ENCODE measurements at regions not wholly inside any gene's neighbourhood (a gene's known extent, or its start where the extent isn't known, plus 50 kb on each side); places are given as distances from the start of the nearest gene placed in this dataset.

GRCh38 chr3:147649475-147649874 lies 240.3 kb downstream of the ZIC1 start:
- Mint-ChIP-seq H3K9me3 (ENCODE audit: unreplicated experiment) (no peaks in the 10 kb centered on the region), H3K27ac (ENCODE audit: low read depth, unreplicated experiment) (no peak overlapping the region), H3K4me3 (ENCODE audit: unreplicated experiment) (no peak overlapping the region), H3K36me3 (ENCODE audit: insufficient read depth, unreplicated experiment) (no peaks in the 10 kb centered on the region), H3K4me1 (ENCODE audit: insufficient read depth, unreplicated experiment) (no peaks in the 10 kb centered on the region), H3K27me3 (ENCODE audit: insufficient read depth, unreplicated experiment) (peaks cover 13% of the 10 kb centered on the region)
- ChIA-PET CTCF (interaction anchor here (0.6 kb wide), 2 partner anchors 17 to 1053 kb away, joined by 3 read pairs; no protein-coding TSS in a partner anchor), POLR2A (no interaction called here)
- TF ChIP-seq CTCF (IDR thresholded peaks at IDR 0.05; ENCODE audit: unreplicated experiment) = no peak
- no TSS peak for BruUV-seq (replicated peaks)
- DNase-seq (ENCODE audit: unreplicated experiment) = no peak
- intact Hi-C loops (cut with micrococcal nuclease) = no loop called here

GRCh38 chr3:147651107-147651778 lies 242.1 kb downstream of the ZIC1 start:
- no peak for DNase-seq (ENCODE audit: unreplicated experiment)
- Mint-ChIP-seq H3K36me3 (ENCODE audit: insufficient read depth, unreplicated experiment) (no peaks in the 10 kb centered on the region), H3K27ac (ENCODE audit: low read depth, unreplicated experiment) (no peak overlapping the region), H3K4me1 (ENCODE audit: insufficient read depth, unreplicated experiment) (no peaks in the 10 kb centered on the region), H3K4me3 (ENCODE audit: unreplicated experiment) (no peak overlapping the region), H3K27me3 (ENCODE audit: insufficient read depth, unreplicated experiment) (peaks cover 5% of the 10 kb centered on the region), H3K9me3 (ENCODE audit: unreplicated experiment) (no peaks in the 10 kb centered on the region)
- ChIA-PET CTCF (interaction anchor here (0.6 to 0.7 kb wide), 2 partner anchors 13 to 30 kb away, joined by 3 read pairs; no protein-coding TSS in a partner anchor), POLR2A (interaction anchor here (0.6 kb wide), 1 partner anchor 176 kb away, joined by 3 read pairs; no protein-coding TSS in a partner anchor)
- BruUV-seq (replicated peaks) = no TSS peak
- intact Hi-C loops (cut with micrococcal nuclease) = no loop called here
- no peak for TF ChIP-seq CTCF (IDR thresholded peaks at IDR 0.05; ENCODE audit: unreplicated experiment)

GRCh38 chr3:147652651-147653366 lies 243.6 kb downstream of the ZIC1 start:
- Mint-ChIP-seq H3K9me3 (ENCODE audit: unreplicated experiment) (no peaks in the 10 kb centered on the region), H3K4me3 (ENCODE audit: unreplicated experiment) (no peak overlapping the region), H3K27me3 (ENCODE audit: insufficient read depth, unreplicated experiment) (no peaks in the 10 kb centered on the region), H3K4me1 (ENCODE audit: insufficient read depth, unreplicated experiment) (no peaks in the 10 kb centered on the region), H3K27ac (ENCODE audit: low read depth, unreplicated experiment) (no peak overlapping the region), H3K36me3 (ENCODE audit: insufficient read depth, unreplicated experiment) (no peaks in the 10 kb centered on the region)
- DNase-seq (ENCODE audit: unreplicated experiment) = no peak
- no TSS peak for BruUV-seq (replicated peaks)
- ChIA-PET POLR2A (no interaction called here), CTCF (interaction anchor here (0.6 kb wide), 1 partner anchor 837 kb away, joined by 3 read pairs; no protein-coding TSS in a partner anchor)
- no peak for TF ChIP-seq CTCF (IDR thresholded peaks at IDR 0.05; ENCODE audit: unreplicated experiment)
- intact Hi-C loops (cut with micrococcal nuclease) = no loop called here

GRCh38 chr3:147653367-147653923 lies 244.3 kb downstream of the ZIC1 start:
- Mint-ChIP-seq H3K9me3 (ENCODE audit: unreplicated experiment) (no peaks in the 10 kb centered on the region), H3K4me3 (ENCODE audit: unreplicated experiment) (no peak overlapping the region), H3K4me1 (ENCODE audit: insufficient read depth, unreplicated experiment) (no peaks in the 10 kb centered on the region), H3K36me3 (ENCODE audit: insufficient read depth, unreplicated experiment) (no peaks in the 10 kb centered on the region), H3K27me3 (ENCODE audit: insufficient read depth, unreplicated experiment) (no peaks in the 10 kb centered on the region), H3K27ac (ENCODE audit: low read depth, unreplicated experiment) (no peak overlapping the region)
- CTCF ChIA-PET = interaction anchor here (0.6 kb wide), 1 partner anchor 836 kb away, joined by 3 read pairs; no protein-coding TSS in a partner anchor
- intact Hi-C loops (cut with micrococcal nuclease) = no loop called here
- BruUV-seq (replicated peaks) = no TSS peak
- DNase-seq (ENCODE audit: unreplicated experiment) = no peak
- POLR2A ChIA-PET = no interaction called here
- TF ChIP-seq CTCF (IDR thresholded peaks at IDR 0.05; ENCODE audit: unreplicated experiment) = no peak
